HepG2 (cell line): ENCODE measurements at regions not wholly inside any gene's neighbourhood (a gene's known extent, or its start where the extent isn't known, plus 50 kb on each side); places are given as distances from the start of the nearest gene placed in this dataset.

Source experiments
- ATAC-seq: fragments of 200-7000 bp; cut with Tn5 transposase; 3 replicates; pipeline ENCODE4 v1.9.1; 2020; ENCODE audit warnings: mild to moderate bottlenecking, moderate library complexity
- BruUV-seq: library from RNA; stranded (reverse); fragments of 400-500 nt; replicated peaks from 2 replicates; lab custom pipeline; 2021; lab: Mats Ljungman, UMichigan
- CTCF ChIA-PET: fragments of 300-600 bp; formaldehyde crosslinking; extraction: SDS; loops from one replicate; lab custom pipeline; 2021; ENCODE audit warnings: low total read pairs, inconsistent platforms, low intra/inter-chr PET ratio; lab: Yijun Ruan, JAX
- POLR2A ChIA-PET: fragments of 350-600 bp; sonication (Branson Sonifier 250); formaldehyde crosslinking; loops from one replicate; lab custom pipeline; 2020; ENCODE audit warnings: antibody characterized with exemption, inconsistent platforms; lab: Yijun Ruan, JAX
- DNase-seq: peaks from one replicate; pipeline ENCODE4 v3.0.0-alpha.2; 2015; ENCODE audit warnings: low spot score
- FAIRE-seq: peaks from 3 replicates; lab custom pipeline; 2011; peaks lifted over from hg19 to GRCh38; lab: Jason Lieb, UNC
- H2AFZ ChIP-seq: one replicate; pipeline ENCODE4 v1.6.1; 2011; ENCODE audit warnings: low read length, inconsistent platforms
- H3K27ac ChIP-seq: fragments of 300-600 bp; 3 replicates; pipeline ENCODE4 v1.8.0; 2011; ENCODE audit warnings: mixed run types, mild to moderate bottlenecking, mixed read lengths, low read length, inconsistent platforms; ENCODE audit not compliant: insufficient read depth; ENCODE audit errors: extremely low read length
- H3K27me3 ChIP-seq, 2 experiments: fragments of 200-600 bp in 1 of 2; 2 replicates in 1 of 2; 3 replicates in 1 of 2; pipeline versions ENCODE4 v1.6.0 to v1.8.0; 2011; ENCODE audit warnings: low read length in 2 of 2, mild to moderate bottlenecking in 2 of 2, moderate library complexity in 2 of 2, inconsistent platforms in 1 of 2; ENCODE audit not compliant: insufficient read depth in 2 of 2, control insufficient read depth in 1 of 2
- H3K36me3 ChIP-seq, 2 experiments: fragments of 200-600 bp in 1 of 2; replicated peaks in 1 of 2; 2 replicates in 1 of 2; 3 replicates in 1 of 2; pipeline versions ENCODE4 v1.5.1 to v1.8.0; 2011; ENCODE audit warnings: low read length in 2 of 2, inconsistent platforms in 1 of 2; ENCODE audit not compliant: insufficient read depth in 2 of 2, control insufficient read depth in 1 of 2
- H3K4me1 ChIP-seq: 2 replicates; pipeline ENCODE4 v1.5.1; 2012; ENCODE audit warnings: low read length, inconsistent platforms; ENCODE audit not compliant: insufficient read depth
- H3K4me2 ChIP-seq: 2 replicates; pipeline ENCODE4 v1.6.0; 2011; ENCODE audit warnings: low read depth, low read length, inconsistent platforms
- H3K4me3 ChIP-seq, 3 experiments: fragments of 200-600 bp in 1 of 3; sonication (generic), shearing (Covaris generic) in 1 of 3; replicated peaks in 1 of 3; 2 replicates each; pipeline ENCODE4 v1.5.1; 2011 to 2016; ENCODE audit warnings: low read length in 3 of 3, inconsistent platforms in 2 of 3, low read depth in 2 of 3, mild to moderate bottlenecking in 2 of 3, control low read depth in 1 of 3, mixed read lengths in 1 of 3; ENCODE audit not compliant: insufficient read depth in 1 of 3
- H3K79me2 ChIP-seq: one replicate; pipeline ENCODE4 v1.6.1; 2011; ENCODE audit warnings: low read length, inconsistent platforms; ENCODE audit not compliant: insufficient read depth
- H3K9ac ChIP-seq: 2 replicates; pipeline ENCODE4 v1.6.0; 2011; ENCODE audit warnings: mild to moderate bottlenecking, low read depth, low read length, inconsistent platforms; ENCODE audit not compliant: insufficient read depth
- H3K9me3 ChIP-seq: 2 replicates; pipeline ENCODE4 v1.5.1; 2012; ENCODE audit warnings: mild to moderate bottlenecking, low read length
- H4K20me1 ChIP-seq: 2 replicates; pipeline ENCODE4 v1.6.0; 2011; ENCODE audit warnings: inconsistent platforms, mild to moderate bottlenecking, low read length, moderate library complexity; ENCODE audit not compliant: insufficient read depth
- ATAD3A ChIP-seq: sonication (generic); formaldehyde crosslinking; IDR thresholded peaks from 2 replicates; pipeline ENCODE4 v1.4.0; 2020; ENCODE audit warnings: missing genetic modification reagents
- BATF2 ChIP-seq: sonication (generic); formaldehyde crosslinking; IDR thresholded peaks from 2 replicates; pipeline ENCODE4 v1.8.0; 2022; ENCODE audit warnings: mild to moderate bottlenecking, missing genetic modification reagents, moderate library complexity
- EEA1 ChIP-seq: sonication (generic); formaldehyde crosslinking; IDR thresholded peaks from 2 replicates; pipeline ENCODE4 v1.5.1; 2020; ENCODE audit warnings: mild to moderate bottlenecking, missing genetic modification reagents, borderline replicate concordance
- POLR2AphosphoS2 ChIP-seq: IDR thresholded peaks from 2 replicates; pipeline ENCODE4 v1.6.1; 2011; ENCODE audit warnings: low read depth, low read length, improper control_type of control experiment
- SSRP1 ChIP-seq: IDR thresholded peaks from 2 replicates; pipeline ENCODE4 v1.6.1; 2016; ENCODE audit warnings: control low read depth
- TRAFD1 ChIP-seq: sonication (generic); formaldehyde crosslinking; IDR thresholded peaks from 2 replicates; pipeline ENCODE4 v1.5.1; 2020; ENCODE audit warnings: missing genetic modification reagents, mild to moderate bottlenecking, borderline replicate concordance
- ZNF354B ChIP-seq: sonication (generic); formaldehyde crosslinking; IDR thresholded peaks from 2 replicates; pipeline ENCODE4 v1.8.0; 2022; ENCODE audit warnings: mild to moderate bottlenecking, missing genetic modification reagents
- ZNF546 ChIP-seq: sonication (generic); formaldehyde crosslinking; conservative IDR thresholded peaks from 2 replicates; pipeline ENCODE4 v1.8.1; 2023; ENCODE audit warnings: mild to moderate bottlenecking, missing genetic modification reagents
- ZNF639 ChIP-seq: conservative IDR thresholded peaks from 2 replicates; pipeline ENCODE4 v1.6.1; 2018; ENCODE audit warnings: missing genetic modification reagents
- ZNF891 ChIP-seq: sonication (generic); formaldehyde crosslinking; IDR thresholded peaks from 2 replicates; pipeline ENCODE4 v1.5.0; 2020; ENCODE audit warnings: mild to moderate bottlenecking, missing genetic modification reagents
- WGBS: methylation state at CpG from one replicate; pipeline ENCODE4 v1.1.6; 2017; ENCODE audit warnings: low lambda C conversion rate; 5-methylcytosine and 5-hydroxymethylcytosine counted together
- in situ Hi-C: cut with HindIII; loops from 2 replicates; pipeline ENCODE4 v1.10.0; 2017; ENCODE audit warnings: low pct_unique_long_range_greater_than_20kb; ENCODE audit not compliant: extremely low pct_ligation_motif_present
- intact Hi-C: fragments of 100-400 bp; cut with micrococcal nuclease; formaldehyde crosslinking; loops from one replicate; pipeline ENCODE4 v1.10.0; 2022; ENCODE audit not compliant: unreplicated experiment
- TF ChIP-seq, protein P1 (sequence below): sonication (generic); formaldehyde crosslinking; IDR thresholded peaks from 2 replicates; pipeline ENCODE4 v1.5.0; 2020; ENCODE audit warnings: missing genetic modification reagents

- TF ChIP-seq ZNF639 (CRISPR knock-in tag) (no peak), SSRP1 (CRISPR knock-in tag) (no peak), ATAD3A (CRISPR knock-in tag) (no peak), ZNF546 (CRISPR knock-in tag) (no peak), ZNF354B (no peak), ZNF891 (CRISPR knock-in tag) (no peak), EEA1 (no peak), BATF2 (CRISPR knock-in tag) (no peak)
Measured at GRCh38 chr5:74083096-74083791, 457.2 kb downstream of the ARHGEF28 start (continued).

- no peak overlapping the region for H3K27ac ChIP-seq
- WGBS, result 34% methylated on average over 4 of the region's 4 CpGs
- H3K79me2 ChIP-seq, result no peaks in the 10 kb centered on the region
- intact Hi-C loops, result no loop called here
- no peak overlapping the region for H3K4me3 ChIP-seq
- H4K20me1 ChIP-seq, result no peaks in the 10 kb centered on the region
- FAIRE-seq (no peak), ATAC-seq (no peak), DNase-seq (no peak)
- TF ChIP-seq POLR2AphosphoS2, result no peak
- no peak for TF ChIP-seq TRAFD1 (CRISPR knock-in tag)
- TF ChIP-seq, protein P1, sequence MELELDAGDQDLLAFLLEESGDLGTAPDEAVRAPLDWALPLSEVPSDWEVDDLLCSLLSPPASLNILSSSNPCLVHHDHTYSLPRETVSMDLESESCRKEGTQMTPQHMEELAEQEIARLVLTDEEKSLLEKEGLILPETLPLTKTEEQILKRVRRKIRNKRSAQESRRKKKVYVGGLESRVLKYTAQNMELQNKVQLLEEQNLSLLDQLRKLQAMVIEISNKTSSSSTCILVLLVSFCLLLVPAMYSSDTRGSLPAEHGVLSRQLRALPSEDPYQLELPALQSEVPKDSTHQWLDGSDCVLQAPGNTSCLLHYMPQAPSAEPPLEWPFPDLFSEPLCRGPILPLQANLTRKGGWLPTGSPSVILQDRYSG, result no peak
- no TSS peak for BruUV-seq
- H3K27me3 ChIP-seq, result peaks cover 0 to 11% of the 10 kb centered on the region in 2 experiments; a peak in 4 of 5 replicates
- no peaks in the 10 kb centered on the region for H3K9me3 ChIP-seq
- no peaks in the 10 kb centered on the region for H3K36me3 ChIP-seq
- ChIA-PET CTCF (no interaction called here), POLR2A (no interaction called here)
- no peak overlapping the region for H3K9ac ChIP-seq
- in situ Hi-C loops, result no loop called here
- no peak overlapping the region for H2AFZ ChIP-seq
- no peak overlapping the region for H3K4me2 ChIP-seq
- no peaks in the 10 kb centered on the region for H3K4me1 ChIP-seq
Measured at GRCh38 chr5:74082512-74083055, 456.6 kb downstream of the ARHGEF28 start.
